H1 (cell line): ENCODE measurements at regions not wholly inside any gene's neighbourhood (a gene's known extent, or its start where the extent isn't known, plus 50 kb on each side); places are given as distances from the start of the nearest gene placed in this dataset.

Source experiments
- CTCF ChIA-PET: fragments of 300-600 bp; sonication (Branson Sonifier 250); formaldehyde crosslinking; loops from one replicate; lab custom pipeline; 2021; ENCODE audit not compliant: partially characterized antibody; lab: Charles Lee
- POLR2A ChIA-PET: fragments of 300-600 bp; sonication (Branson Sonifier 250); formaldehyde crosslinking; loops from one replicate; lab custom pipeline; 2021; ENCODE audit warnings: inconsistent platforms; ENCODE audit not compliant: partially characterized antibody; lab: Charles Lee
- DNase-seq, 2 experiments: peaks; one replicate each; pipeline versions ENCODE4 v3.0.0 to v3.0.0-alpha.2; 2010 to 2022; ENCODE audit warnings: low spot score in 2 of 2, low read depth in 1 of 2, mixed read lengths in 1 of 2
- FAIRE-seq: peaks from 2 replicates; lab custom pipeline; 2011; peaks lifted over from hg19 to GRCh38; lab: Jason Lieb, UNC
- H2AFZ ChIP-seq: 2 replicates; pipeline ENCODE4 v1.8.1; 2012; ENCODE audit warnings: low read length, inconsistent platforms
- H2AK5ac ChIP-seq: 2 replicates; pipeline ENCODE4 v1.6.1; 2013; ENCODE audit warnings: low read depth, low read length
- H2BK120ac ChIP-seq: replicated peaks from 2 replicates; pipeline ENCODE3; 2013; ENCODE audit warnings: low read depth, low read length, inconsistent platforms
- H2BK12ac ChIP-seq: 2 replicates; pipeline ENCODE4 v1.6.1; 2013; ENCODE audit warnings: low read depth, low read length
- H2BK15ac ChIP-seq: 2 replicates; pipeline ENCODE4 v1.6.1; 2013; ENCODE audit warnings: low read length
- H2BK20ac ChIP-seq: 2 replicates; pipeline ENCODE4 v1.6.1; 2013; ENCODE audit warnings: low read length
- H2BK5ac ChIP-seq: 2 replicates; pipeline ENCODE4 v1.6.1; 2013; ENCODE audit warnings: low read depth, low read length
- H3K14ac ChIP-seq: 2 replicates; pipeline ENCODE4 v1.6.1; 2013; ENCODE audit warnings: inconsistent platforms; ENCODE audit not compliant: insufficient read length
- H3K18ac ChIP-seq: 2 replicates; pipeline ENCODE4 v1.6.1; 2013; ENCODE audit warnings: low read length; ENCODE audit errors: extremely low read depth
- H3K23ac ChIP-seq: 2 replicates; pipeline ENCODE4 v1.6.1; 2013; ENCODE audit warnings: inconsistent platforms; ENCODE audit not compliant: insufficient read length
- H3K23me2 ChIP-seq: 2 replicates; pipeline ENCODE4 v1.6.1; 2013; ENCODE audit warnings: low read depth, low read length
- H3K27ac ChIP-seq: 2 replicates; pipeline ENCODE4 v1.6.1; 2011; ENCODE audit warnings: low read depth, low read length, inconsistent platforms
- H3K27me3 ChIP-seq, 4 experiments: replicated peaks in 1 of 4; 1 replicate in 1 of 4; 2 replicates in 3 of 4; pipeline versions ENCODE4 v1.6.1 to v1.8.1; 2011 to 2013; ENCODE audit warnings: low read length in 3 of 4, mild to moderate bottlenecking in 3 of 4, inconsistent platforms in 2 of 4, mixed read lengths in 2 of 4, moderate library complexity in 1 of 4; ENCODE audit not compliant: control insufficient read depth in 3 of 4, insufficient read depth in 3 of 4; ENCODE audit errors: extremely low read depth in 1 of 4
- H3K36me3 ChIP-seq, 4 experiments: 2 replicates each; pipeline versions ENCODE4 v1.6.1 to v1.8.1; 2011 to 2013; ENCODE audit warnings: mild to moderate bottlenecking in 4 of 4, low read length in 3 of 4, moderate library complexity in 2 of 4, control low read depth in 1 of 4, inconsistent platforms in 1 of 4; ENCODE audit not compliant: insufficient read depth in 4 of 4, control insufficient read depth in 2 of 4
- H3K4ac ChIP-seq: replicated peaks from 2 replicates; pipeline ENCODE3; 2013; ENCODE audit warnings: low read length, low read depth, mixed read lengths, inconsistent platforms; ENCODE audit not compliant: insufficient read length
- H3K4me1 ChIP-seq, 4 experiments: replicated peaks in 1 of 4; 1 replicate in 1 of 4; 2 replicates in 3 of 4; pipeline versions ENCODE4 v1.6.1 to v1.8.1; 2011 to 2013; ENCODE audit warnings: low read length in 3 of 4, inconsistent platforms in 2 of 4, mixed read lengths in 1 of 4; ENCODE audit not compliant: insufficient read depth in 4 of 4, control insufficient read depth in 3 of 4
- H3K4me2 ChIP-seq, 2 experiments: 2 replicates each; pipeline versions ENCODE4 v1.6.1 to v1.8.1; 2011 to 2013; ENCODE audit warnings: low read depth in 2 of 2, low read length in 2 of 2, control low read depth in 1 of 2, inconsistent platforms in 1 of 2, mild to moderate bottlenecking in 1 of 2; ENCODE audit not compliant: insufficient read depth in 1 of 2
- H3K4me3 ChIP-seq, 4 experiments: fragments of 200-600, 300-600 bp in 1 of 4; sonication (generic), shearing (Covaris generic), sonication (Bioruptor Twin) in 1 of 4; 2 replicates each; pipeline versions ENCODE4 v1.5.1 to v1.8.1; 2011 to 2016; ENCODE audit warnings: low read length in 4 of 4, low read depth in 3 of 4, control low read depth in 2 of 4, inconsistent platforms in 2 of 4, mild to moderate bottlenecking in 2 of 4, mixed read lengths in 1 of 4, moderate library complexity in 1 of 4; ENCODE audit not compliant: insufficient read depth in 2 of 4; ENCODE audit errors: extremely low read depth in 1 of 4
- H3K56ac ChIP-seq: replicated peaks from 2 replicates; pipeline ENCODE3; 2013; ENCODE audit warnings: low read depth, mild to moderate bottlenecking, mixed read lengths, low read length, inconsistent platforms; ENCODE audit not compliant: insufficient read length
- H3K79me1 ChIP-seq: 2 replicates; pipeline ENCODE4 v1.6.1; 2013; ENCODE audit warnings: low read depth, low read length, control low read depth
- H3K79me2 ChIP-seq, 2 experiments: 2 replicates each; pipeline versions ENCODE4 v1.6.1 to v1.8.1; 2012 to 2013; ENCODE audit warnings: low read length in 2 of 2, mild to moderate bottlenecking in 2 of 2, inconsistent platforms in 1 of 2; ENCODE audit not compliant: insufficient read depth in 2 of 2, control insufficient read depth in 1 of 2
- H3K9ac ChIP-seq, 4 experiments: replicated peaks in 1 of 4; 1 replicate in 1 of 4; 2 replicates in 3 of 4; pipeline versions ENCODE4 v1.6.1 to v1.8.1; 2011 to 2013; ENCODE audit warnings: low read depth in 3 of 4, low read length in 3 of 4, control low read depth in 2 of 4, mild to moderate bottlenecking in 2 of 4, moderate library complexity in 2 of 4, inconsistent platforms in 1 of 4; ENCODE audit errors: extremely low read depth in 1 of 4
- H3K9me3 ChIP-seq, 2 experiments: 2 replicates each; pipeline versions ENCODE4 v1.6.1 to v1.8.1; 2012 to 2013; ENCODE audit warnings: mild to moderate bottlenecking in 2 of 2, moderate library complexity in 2 of 2, control low read depth in 1 of 2, inconsistent platforms in 1 of 2, low read depth in 1 of 2, low read length in 1 of 2, mixed read lengths in 1 of 2; ENCODE audit not compliant: insufficient read depth in 2 of 2
- H4K20me1 ChIP-seq, 2 experiments: replicated peaks in 1 of 2; 2 replicates each; pipeline versions ENCODE3 to v1.8.1; 2011 to 2013; ENCODE audit warnings: inconsistent platforms in 2 of 2, low read length in 2 of 2, mild to moderate bottlenecking in 1 of 2; ENCODE audit not compliant: insufficient read depth in 2 of 2, control insufficient read depth in 1 of 2
- H4K5ac ChIP-seq: 2 replicates; pipeline ENCODE4 v1.6.1; 2013; ENCODE audit warnings: low read length, low read depth, mixed read lengths, inconsistent platforms; ENCODE audit not compliant: insufficient read length
- H4K8ac ChIP-seq: 2 replicates; pipeline ENCODE4 v1.8.0; 2013; ENCODE audit warnings: mild to moderate bottlenecking, moderate library complexity, low read length, inconsistent platforms; ENCODE audit not compliant: insufficient read depth; ENCODE audit errors: extremely low read depth
- H4K91ac ChIP-seq: replicated peaks from 2 replicates; pipeline ENCODE3; 2013; ENCODE audit warnings: low read length, mixed read lengths, inconsistent platforms; ENCODE audit not compliant: insufficient read length
- HDAC2 ChIP-seq, 2 experiments: fragments of 300-600 bp in 1 of 2; sonication (generic) in 1 of 2; IDR thresholded peaks; 2 replicates each; pipeline ENCODE4 v1.6.1; 2011 to 2012; ENCODE audit warnings: low read depth in 2 of 2, low read length in 2 of 2, mild to moderate bottlenecking in 2 of 2, moderate library complexity in 2 of 2, borderline replicate concordance in 1 of 2, inconsistent platforms in 1 of 2
- POU5F1 ChIP-seq: IDR thresholded peaks from 2 replicates; pipeline ENCODE4 v1.6.1; 2011; ENCODE audit warnings: low read depth, mild to moderate bottlenecking, low read length, moderate library complexity
- RAD21 ChIP-seq, 2 experiments: IDR thresholded peaks in 1 of 2; conservative IDR thresholded peaks in 1 of 2; 2 replicates each; pipeline ENCODE4 v1.6.1; 2011; ENCODE audit warnings: low read depth in 2 of 2, low read length in 2 of 2, improper control_type of control experiment in 1 of 2, inconsistent platforms in 1 of 2, mild to moderate bottlenecking in 1 of 2, moderate library complexity in 1 of 2
- RNF2 ChIP-seq: fragments of 200-900, 300-1000 bp; sonication (generic); IDR thresholded peaks from 2 replicates; pipeline ENCODE4 v1.7.1; 2016; ENCODE audit warnings: borderline replicate concordance, low read depth, mild to moderate bottlenecking, antibody characterized with exemption, low read length; ENCODE audit not compliant: poor library complexity, severe bottlenecking; ENCODE audit errors: missing control alignments
- RXRA ChIP-seq: IDR thresholded peaks from 2 replicates; pipeline ENCODE4 v1.6.1; 2011; ENCODE audit warnings: low read depth, mild to moderate bottlenecking, low read length, moderate library complexity; ENCODE audit not compliant: insufficient read depth
- SP2 ChIP-seq: IDR thresholded peaks from 2 replicates; pipeline ENCODE4 v1.6.1; 2012; ENCODE audit warnings: mild to moderate bottlenecking, low read length, inconsistent platforms
- SP4 ChIP-seq: IDR thresholded peaks from 2 replicates; pipeline ENCODE4 v1.6.1; 2012; ENCODE audit warnings: low read length, inconsistent platforms
- SRF ChIP-seq: IDR thresholded peaks from 2 replicates; pipeline ENCODE4 v1.6.1; 2011; ENCODE audit warnings: mild to moderate bottlenecking, low read depth, low read length, moderate library complexity
- TAF1 ChIP-seq: IDR thresholded peaks from 2 replicates; pipeline ENCODE4 v1.6.1; 2011; ENCODE audit warnings: mild to moderate bottlenecking, low read depth, low read length
- YY1 ChIP-seq: IDR thresholded peaks from 2 replicates; pipeline ENCODE4 v1.6.1; 2011; ENCODE audit warnings: low read depth, mild to moderate bottlenecking, low read length
- WGBS, 2 experiments: shearing (Covaris generic) in 1 of 2; methylation state at CpG; one replicate each; pipeline versions ENCODE4 v1.1.6 to v1.1.7; 2013 to 2015; ENCODE audit warnings: low lambda C conversion rate in 2 of 2, mixed read lengths in 2 of 2, inconsistent platforms in 1 of 2, low coverage in 1 of 2, missing lambda C conversion rate in 1 of 2; ENCODE audit not compliant: insufficient replicate concordance in 2 of 2, insufficient coverage in 1 of 2, insufficient read length in 1 of 2; ENCODE audit errors: extremely low coverage in 1 of 2, missing lambda C conversion rate in 1 of 2; 5-methylcytosine and 5-hydroxymethylcytosine counted together
- TF ChIP-seq, protein P1 (sequence below): IDR thresholded peaks from 2 replicates; pipeline ENCODE4 v1.6.1; 2012; ENCODE audit warnings: inconsistent platforms
- TF ChIP-seq, protein P2 (sequence below): IDR thresholded peaks from 2 replicates; pipeline ENCODE4 v1.6.1; 2011; ENCODE audit warnings: low read length, improper control_type of control experiment

DNA sequence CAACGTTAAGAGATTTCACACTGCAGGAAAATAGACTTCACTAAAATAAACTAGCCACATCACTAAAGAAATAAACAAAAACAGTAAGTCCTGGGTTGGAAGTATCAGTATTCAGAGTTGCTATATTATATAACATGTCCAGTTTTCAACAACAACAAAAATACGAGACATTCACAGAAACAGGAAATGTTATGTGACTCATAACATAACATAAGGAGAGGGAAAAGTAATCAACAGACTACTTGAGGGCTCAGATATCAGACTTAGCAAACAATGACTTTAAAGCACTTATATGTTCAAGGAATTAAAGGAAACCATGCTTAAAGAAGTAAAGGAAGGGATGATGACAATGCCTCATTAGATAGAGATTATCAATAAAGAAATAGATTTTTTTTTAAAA, 73.5 kb upstream of the MKLN1 start:
- Histone ChIP-seq H2AK5ac (no peak overlapping the region), H3K14ac (no peak overlapping the region), H3K4ac (no peak overlapping the region), H4K8ac (no peak overlapping the region), H3K23me2 (no peaks in the 10 kb centered on the region; the same call in 1 of the 2 replicates), H2BK15ac (no peak overlapping the region), H3K23ac (no peak overlapping the region), H3K4me1 (no peaks in the 10 kb centered on the region), H2BK12ac (no peak overlapping the region), H3K9ac (no peak overlapping the region), H3K27ac (no peak overlapping the region), H2BK20ac (no peak overlapping the region), H4K20me1 (no peaks in the 10 kb centered on the region), H3K9me3 (peaks cover 10 to 17% of the 10 kb centered on the region in 2 experiments; a peak in 3 of 4 replicates), H3K18ac (no peak overlapping the region), H3K79me2 (no peaks in the 10 kb centered on the region), H4K5ac (no peak overlapping the region), H3K4me2 (no peak overlapping the region), H2BK120ac (no peak overlapping the region), H2BK5ac (no peak overlapping the region), H3K27me3 (no peaks in the 10 kb centered on the region; a peak in 1 of 7 replicates), H3K36me3 (no peaks in the 10 kb centered on the region), H4K91ac (no peak overlapping the region), H2AFZ (no peak overlapping the region), H3K79me1 (no peaks in the 10 kb centered on the region), H3K56ac (no peak overlapping the region), H3K4me3 (no peak overlapping the region)
- ChIA-PET POLR2A (no interaction called here), CTCF (no interaction called here)
- FAIRE-seq: no peak
- DNase-seq: no peak
- 93% methylated on average over 2 of the region's 2 CpGs; no CpG with 5 or more reads in 1 of the 2 experiments for WGBS, 2 experiments
- TF ChIP-seq, protein P1, sequence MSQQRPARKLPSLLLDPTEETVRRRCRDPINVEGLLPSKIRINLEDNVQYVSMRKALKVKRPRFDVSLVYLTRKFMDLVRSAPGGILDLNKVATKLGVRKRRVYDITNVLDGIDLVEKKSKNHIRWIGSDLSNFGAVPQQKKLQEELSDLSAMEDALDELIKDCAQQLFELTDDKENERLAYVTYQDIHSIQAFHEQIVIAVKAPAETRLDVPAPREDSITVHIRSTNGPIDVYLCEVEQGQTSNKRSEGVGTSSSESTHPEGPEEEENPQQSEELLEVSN: no peak
- TF ChIP-seq RXRA (no peak), SP4 (no peak), YY1 (no peak), SRF (no peak), RAD21 (IDR thresholded peaks at IDR 0.05 in 1 of 2, conservative IDR thresholded peaks at IDR 0.05 in 1 of 2; ENCODE audit: low read depth in 2 of 2, low read length in 2 of 2) (no peak), TAF1 (no peak), HDAC2 (IDR thresholded peaks at IDR 0.05; ENCODE audit: borderline replicate concordance in 1 of 2, low read depth in 2 of 2, low read length in 2 of 2) (no peak), RNF2 (no peak), POU5F1 (no peak), SP2 (no peak)
- TF ChIP-seq, protein P2, sequence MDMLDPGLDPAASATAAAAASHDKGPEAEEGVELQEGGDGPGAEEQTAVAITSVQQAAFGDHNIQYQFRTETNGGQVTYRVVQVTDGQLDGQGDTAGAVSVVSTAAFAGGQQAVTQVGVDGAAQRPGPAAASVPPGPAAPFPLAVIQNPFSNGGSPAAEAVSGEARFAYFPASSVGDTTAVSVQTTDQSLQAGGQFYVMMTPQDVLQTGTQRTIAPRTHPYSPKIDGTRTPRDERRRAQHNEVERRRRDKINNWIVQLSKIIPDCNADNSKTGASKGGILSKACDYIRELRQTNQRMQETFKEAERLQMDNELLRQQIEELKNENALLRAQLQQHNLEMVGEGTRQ: no peak
